Activated naive CD4-positive, alpha-beta T cell treated with anti-CD3 and anti-CD28 coated beads, Interleukin-2, amount 50 U/mL, for 16 hours (primary cell): ENCODE measurements at regions not wholly inside any gene's neighbourhood (a gene's known extent, or its start where the extent isn't known, plus 50 kb on each side); places are given as distances from the start of the nearest gene placed in this dataset.
A peak's percentile ranks its signal among the peaks of the same experiment; 100 is the strongest.
"Not testable (repeated sequence)": the region's sequence is repeated elsewhere in the genome, so short reads cannot be mapped to it uniquely, and the experiment has no call there.

Experiments used
- DNase-seq: peaks from one replicate; pipeline ENCODE4 v3.0.0-alpha.2; 2020

GRCh38 chr20:53891306-53891894 lies 179.0 kb downstream of the BCAS1 start:
- no peak for DNase-seq

GRCh38 chr20:53890443-53891305 lies 179.7 kb downstream of the BCAS1 start:
- no peak for DNase-seq

GRCh38 chr20:53889411-53890148 lies 180.8 kb downstream of the BCAS1 start:
- DNase-seq = no peak

- DNase-seq = no peak
Observed at GRCh38 chr20:53888951-53889350, 181.4 kb downstream of the BCAS1 start.

- DNase-seq = no peak
Observed at GRCh38 chr20:53888510-53888909, 181.9 kb downstream of the BCAS1 start.

GRCh38 chr20:53887973-53888372 lies 182.4 kb downstream of the BCAS1 start:
- no peak for DNase-seq

GRCh38 chr20:53884859-53885541 lies 185.4 kb downstream of the BCAS1 start:
- DNase-seq = peak; percentile 64

- DNase-seq = no peak
Observed at GRCh38 chr20:53883098-53883911, 187.1 kb downstream of the BCAS1 start.

GRCh38 chr20:53882438-53882986 lies 187.9 kb downstream of the BCAS1 start:
- not testable (repeated sequence) for DNase-seq

GRCh38 chr20:53881362-53881761 lies 189.0 kb downstream of the BCAS1 start:
- DNase-seq = no peak

- no peak for DNase-seq
Observed at GRCh38 chr20:53880108-53880641, 190.2 kb downstream of the BCAS1 start.

GRCh38 chr20:53879048-53879684 lies 191.2 kb downstream of the BCAS1 start:
- no peak for DNase-seq

GRCh38 chr20:53878262-53879047 lies 191.9 kb downstream of the BCAS1 start:
- DNase-seq = no peak

- no peak for DNase-seq
Observed at GRCh38 chr20:53876956-53877355, 193.4 kb downstream of the BCAS1 start.

GRCh38 chr20:53876470-53876869 lies 193.9 kb downstream of the BCAS1 start:
- DNase-seq = no peak

- no peak for DNase-seq
Observed at GRCh38 chr20:53875452-53875851, 194.9 kb downstream of the BCAS1 start.

GRCh38 chr20:53874706-53875105 lies 195.7 kb downstream of the BCAS1 start:
- DNase-seq = no peak

- no peak for DNase-seq
Observed at GRCh38 chr20:53874104-53874503, 196.3 kb downstream of the BCAS1 start.

- no peak for DNase-seq
Observed at GRCh38 chr20:53873230-53873604, 197.2 kb downstream of the BCAS1 start.

- DNase-seq = peak; percentile 32
Observed at GRCh38 chr20:53872561-53873229, 197.7 kb downstream of the BCAS1 start.
